ENCODE measurements at regions not wholly inside any gene's neighbourhood (a gene's known extent, or its start where the extent isn't known, plus 50 kb on each side); places are given as distances from the start of the nearest gene placed in this dataset.

DNA sequence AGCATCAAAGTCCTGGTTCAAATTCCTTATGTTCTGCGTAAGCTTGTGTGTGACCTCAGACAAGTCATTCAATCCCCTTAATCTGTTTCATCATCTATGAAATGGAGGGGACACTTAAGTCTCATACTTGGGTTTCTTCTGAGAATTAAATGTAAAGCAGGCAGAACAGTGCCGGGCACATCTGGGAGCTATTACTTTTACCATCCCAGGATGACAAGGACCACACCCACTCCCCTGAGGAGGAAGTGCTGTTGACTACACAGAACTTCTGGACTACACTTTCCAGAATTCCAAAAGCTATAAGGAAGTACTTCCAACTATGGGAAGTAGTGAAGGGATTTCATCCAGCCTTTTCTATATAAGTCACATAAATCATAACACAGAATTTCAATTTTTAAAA, 294.9 kb downstream of the IPMK start:
- Histone ChIP-seq H3K36me3 (ENCODE audit: control insufficient read depth, insufficient read depth, low read length) (no peaks in the 10 kb centered on the region), H3K27me3 (ENCODE audit: control insufficient read depth, insufficient read depth, low read length) (no peaks in the 10 kb centered on the region), H3K4me3 (ENCODE audit: low read depth, low read length) (no peak overlapping the region)
- ChIA-PET POLR2A (interaction anchor here (0.5 to 0.6 kb wide), 2 partner anchors 13 to 14 kb away, joined by 3 to 5 read pairs; no protein-coding TSS in a partner anchor), CTCF (no interaction called here)
- TF ChIP-seq, protein P1, sequence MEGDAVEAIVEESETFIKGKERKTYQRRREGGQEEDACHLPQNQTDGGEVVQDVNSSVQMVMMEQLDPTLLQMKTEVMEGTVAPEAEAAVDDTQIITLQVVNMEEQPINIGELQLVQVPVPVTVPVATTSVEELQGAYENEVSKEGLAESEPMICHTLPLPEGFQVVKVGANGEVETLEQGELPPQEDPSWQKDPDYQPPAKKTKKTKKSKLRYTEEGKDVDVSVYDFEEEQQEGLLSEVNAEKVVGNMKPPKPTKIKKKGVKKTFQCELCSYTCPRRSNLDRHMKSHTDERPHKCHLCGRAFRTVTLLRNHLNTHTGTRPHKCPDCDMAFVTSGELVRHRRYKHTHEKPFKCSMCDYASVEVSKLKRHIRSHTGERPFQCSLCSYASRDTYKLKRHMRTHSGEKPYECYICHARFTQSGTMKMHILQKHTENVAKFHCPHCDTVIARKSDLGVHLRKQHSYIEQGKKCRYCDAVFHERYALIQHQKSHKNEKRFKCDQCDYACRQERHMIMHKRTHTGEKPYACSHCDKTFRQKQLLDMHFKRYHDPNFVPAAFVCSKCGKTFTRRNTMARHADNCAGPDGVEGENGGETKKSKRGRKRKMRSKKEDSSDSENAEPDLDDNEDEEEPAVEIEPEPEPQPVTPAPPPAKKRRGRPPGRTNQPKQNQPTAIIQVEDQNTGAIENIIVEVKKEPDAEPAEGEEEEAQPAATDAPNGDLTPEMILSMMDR (IDR thresholded peaks at IDR 0.05; ENCODE audit: insufficient read depth, low read depth, low read length) = no peak
- no peak for DNase-seq (ENCODE audit: low read depth)

DNA sequence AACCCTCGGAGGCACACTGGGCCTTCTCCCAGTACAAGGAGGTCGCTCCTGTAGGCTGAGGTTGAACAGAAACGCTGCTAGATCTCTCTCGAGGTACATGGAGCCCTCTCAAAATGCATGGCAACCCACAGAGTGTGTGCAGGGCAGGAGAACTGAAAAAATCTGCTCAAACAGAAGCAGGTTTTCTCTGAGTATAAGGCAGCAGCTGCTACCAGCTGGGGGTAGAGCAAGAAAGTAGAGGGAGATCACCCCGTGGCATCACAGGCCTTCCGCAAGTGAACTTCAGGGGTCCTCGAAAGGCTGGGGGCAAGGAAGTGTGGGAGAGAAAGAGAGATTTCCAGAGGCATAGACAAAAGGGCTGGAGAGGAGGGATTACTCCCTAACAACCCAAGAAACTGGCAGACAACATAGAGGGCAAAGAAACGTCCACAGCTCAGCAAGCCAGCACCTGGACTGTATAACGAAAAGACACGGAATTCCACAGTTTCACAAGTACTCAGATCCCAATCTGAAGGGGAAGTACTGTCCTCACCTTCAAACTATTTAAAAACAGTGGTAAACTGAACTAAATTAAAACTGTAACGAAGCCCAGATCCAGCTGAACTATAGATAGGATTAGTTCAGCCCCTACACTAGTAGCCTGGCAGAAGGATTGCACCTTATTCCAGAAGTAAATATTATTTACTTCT, 299.2 kb downstream of the IPMK start:
- H3K27me3 ChIP-seq (ENCODE audit: control insufficient read depth, insufficient read depth, low read length) = no peaks in the 10 kb centered on the region
- no peak for DNase-seq (ENCODE audit: low read depth)
- no peaks in the 10 kb centered on the region for H3K36me3 ChIP-seq (ENCODE audit: control insufficient read depth, insufficient read depth, low read length)
- no peak overlapping the region for H3K4me3 ChIP-seq (ENCODE audit: low read depth, low read length)
- POLR2A ChIA-PET = no interaction called here
- CTCF ChIA-PET = no interaction called here
- TF ChIP-seq, protein P1 (IDR thresholded peaks at IDR 0.05; ENCODE audit: insufficient read depth, low read depth, low read length) = no peak

DNA sequence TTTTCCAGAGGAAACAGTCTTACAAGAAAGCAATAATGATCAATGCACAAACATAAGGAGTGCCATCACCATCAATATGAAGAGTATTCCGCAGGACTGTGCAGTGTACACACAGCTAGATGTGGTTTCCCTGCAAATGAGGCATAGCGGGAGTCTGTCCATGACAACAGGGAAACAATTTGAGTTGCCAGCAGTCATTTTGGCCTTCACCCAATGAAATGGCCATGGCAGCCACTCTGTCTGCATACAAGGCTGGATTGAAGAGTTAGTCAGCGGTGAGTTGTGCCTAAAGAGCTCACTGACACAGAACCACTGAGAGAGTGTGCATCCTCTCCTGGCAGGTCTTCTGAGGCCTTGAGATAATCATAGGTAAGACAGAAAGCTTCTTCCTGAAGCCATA, 303.3 kb downstream of the IPMK start:
- Histone ChIP-seq H3K27me3 (ENCODE audit: control insufficient read depth, insufficient read depth, low read length) (no peaks in the 10 kb centered on the region), H3K36me3 (ENCODE audit: control insufficient read depth, insufficient read depth, low read length) (no peaks in the 10 kb centered on the region), H3K4me3 (ENCODE audit: low read depth, low read length) (no peak overlapping the region)
- TF ChIP-seq, protein P1 (IDR thresholded peaks at IDR 0.05; ENCODE audit: insufficient read depth, low read depth, low read length) = no peak
- DNase-seq (ENCODE audit: low read depth) = no peak
- POLR2A ChIA-PET = no interaction called here
- CTCF ChIA-PET = interaction anchor here (1.4 kb wide), 1 partner anchor 8 kb away, joined by 5 read pairs; no protein-coding TSS in a partner anchor

DNA sequence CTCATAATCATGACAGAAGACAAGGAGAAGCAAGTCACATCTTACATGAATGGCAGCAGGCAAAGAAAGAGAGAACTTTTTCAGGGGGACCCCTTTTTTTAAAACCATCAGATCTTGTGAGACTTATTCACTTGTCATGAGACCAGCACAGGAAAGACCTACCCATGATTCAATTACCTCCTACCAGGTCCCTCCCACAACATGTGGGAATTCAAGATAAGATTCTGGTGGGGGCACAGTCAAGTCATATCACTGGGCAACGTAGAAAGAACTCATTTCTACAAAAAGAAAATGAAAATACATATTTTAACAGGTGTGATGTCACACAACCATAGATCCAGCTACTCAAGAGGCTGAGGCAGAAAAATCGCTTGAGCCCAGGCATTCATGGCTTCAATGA, 304.1 kb downstream of the IPMK start:
- H3K27me3 ChIP-seq (ENCODE audit: control insufficient read depth, insufficient read depth, low read length) = no peaks in the 10 kb centered on the region
- ChIA-PET POLR2A (no interaction called here), CTCF (no interaction called here)
- H3K4me3 ChIP-seq (ENCODE audit: low read depth, low read length) = no peak overlapping the region
- H3K36me3 ChIP-seq (ENCODE audit: control insufficient read depth, insufficient read depth, low read length) = no peaks in the 10 kb centered on the region
- DNase-seq (ENCODE audit: low read depth) = no peak
- TF ChIP-seq, protein P1 (IDR thresholded peaks at IDR 0.05; ENCODE audit: insufficient read depth, low read depth, low read length) = no peak

DNA sequence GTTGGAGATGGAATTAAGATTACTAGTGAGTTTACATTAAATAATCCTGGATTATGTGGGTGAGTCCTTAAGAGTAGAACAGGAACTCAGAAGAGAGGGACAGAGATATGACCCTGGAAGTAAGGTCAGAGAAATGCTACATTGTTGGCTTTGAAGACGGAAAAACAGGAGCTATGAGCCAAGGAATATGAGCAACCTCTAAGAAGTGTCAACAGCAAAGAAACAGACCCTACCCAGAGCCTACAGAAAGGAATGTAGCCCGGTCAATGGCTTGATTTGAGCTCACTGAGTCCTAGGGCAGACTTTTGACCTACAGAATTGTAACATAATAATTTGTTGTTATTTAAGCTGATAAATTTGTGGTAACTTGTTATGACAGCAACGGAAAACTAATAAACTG, 304.9 kb downstream of the IPMK start:
- POLR2A ChIA-PET = no interaction called here

More for the DNA sequence above, 304.9 kb downstream of the IPMK start:
- no peaks in the 10 kb centered on the region for H3K36me3 ChIP-seq (ENCODE audit: control insufficient read depth, insufficient read depth, low read length)
- DNase-seq (ENCODE audit: low read depth) = no peak
- no peaks in the 10 kb centered on the region for H3K27me3 ChIP-seq (ENCODE audit: control insufficient read depth, insufficient read depth, low read length)
- CTCF ChIA-PET = no interaction called here
- no peak overlapping the region for H3K4me3 ChIP-seq (ENCODE audit: low read depth, low read length)
- TF ChIP-seq, protein P1 (IDR thresholded peaks at IDR 0.05; ENCODE audit: insufficient read depth, low read depth, low read length) = no peak
